HG03460 (cell line): ENCODE measurements at regions not wholly inside any gene's neighbourhood (a gene's known extent, or its start where the extent isn't known, plus 50 kb on each side); places are given as distances from the start of the nearest gene placed in this dataset.

Experiments
- ATAC-seq: cut with Tn5 transposase; IDR thresholded peaks from one replicate; pipeline ENCODE4 v1.9.1; 2021; ENCODE audit not compliant: unreplicated experiment

DNA sequence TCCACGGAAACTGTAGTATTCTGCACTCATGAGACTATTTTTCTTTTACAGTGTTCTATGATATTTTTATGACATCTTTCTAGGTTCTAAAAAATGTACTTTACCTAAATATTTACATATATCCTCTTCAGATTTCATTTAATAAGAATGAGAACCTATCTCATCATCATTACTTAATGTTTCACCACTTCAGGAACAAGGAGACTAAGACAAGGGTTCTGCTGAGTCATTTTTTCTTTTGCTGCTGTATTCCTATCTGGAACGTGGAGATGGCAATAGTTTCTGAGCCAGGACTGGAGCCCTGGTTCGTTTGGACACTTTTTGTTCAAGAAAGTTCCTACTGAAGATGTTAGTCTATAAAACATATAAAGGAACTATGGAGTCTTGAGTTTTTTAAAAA, 258.2 kb upstream of the MAP3K1 start:
- ATAC-seq: no peak

DNA sequence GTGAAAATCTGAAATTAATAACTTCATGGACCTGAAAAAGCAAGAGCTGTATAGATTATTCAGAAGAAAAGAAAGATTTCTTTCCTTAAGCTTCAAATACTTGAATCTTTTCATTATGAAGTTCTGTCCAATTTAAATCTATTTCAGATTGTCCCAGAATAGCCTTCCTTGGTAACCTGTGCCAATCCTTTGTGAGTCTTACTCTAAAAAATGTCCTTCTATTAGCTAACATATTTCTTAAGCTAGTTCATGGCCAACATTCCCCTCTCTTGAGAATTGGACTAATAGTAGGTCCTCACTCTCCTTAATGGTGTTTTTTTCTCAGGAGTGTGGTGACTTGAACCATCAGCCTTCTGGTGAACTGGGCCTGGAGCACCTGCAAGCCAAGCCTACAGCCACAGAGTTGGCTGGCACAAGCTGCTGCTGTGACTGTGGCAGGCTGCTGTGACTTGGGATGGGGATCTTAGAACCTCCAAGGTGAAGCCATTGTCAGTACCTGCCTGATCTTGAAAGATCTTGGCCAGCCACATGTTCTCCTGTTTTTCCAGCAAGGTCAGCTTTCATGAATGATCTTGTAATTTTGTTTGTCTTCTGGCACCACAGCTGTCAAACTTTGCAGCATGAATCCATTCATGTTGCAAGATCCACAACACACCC, 262.6 kb upstream of the MAP3K1 start:
- no peak for ATAC-seq

DNA sequence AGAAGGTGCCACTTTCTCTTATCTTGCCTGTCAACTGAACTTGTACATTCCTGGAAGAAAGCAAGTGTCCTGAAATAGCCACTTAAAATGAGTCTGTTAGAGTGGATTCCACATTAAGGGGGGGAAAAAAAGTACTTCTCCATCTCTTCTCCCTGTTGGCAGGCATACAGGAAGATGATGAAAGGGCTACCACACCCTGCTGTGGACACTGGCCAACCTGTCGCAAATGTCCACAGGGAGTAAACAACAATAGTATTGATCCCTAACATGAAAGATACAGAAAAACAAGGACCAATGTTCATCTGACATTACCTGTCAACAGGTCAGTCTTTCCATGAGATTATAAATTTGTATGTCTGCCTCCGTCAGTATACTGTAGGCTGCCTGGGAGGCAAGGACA, 265.1 kb upstream of the MAP3K1 start:
- ATAC-seq: no peak

DNA sequence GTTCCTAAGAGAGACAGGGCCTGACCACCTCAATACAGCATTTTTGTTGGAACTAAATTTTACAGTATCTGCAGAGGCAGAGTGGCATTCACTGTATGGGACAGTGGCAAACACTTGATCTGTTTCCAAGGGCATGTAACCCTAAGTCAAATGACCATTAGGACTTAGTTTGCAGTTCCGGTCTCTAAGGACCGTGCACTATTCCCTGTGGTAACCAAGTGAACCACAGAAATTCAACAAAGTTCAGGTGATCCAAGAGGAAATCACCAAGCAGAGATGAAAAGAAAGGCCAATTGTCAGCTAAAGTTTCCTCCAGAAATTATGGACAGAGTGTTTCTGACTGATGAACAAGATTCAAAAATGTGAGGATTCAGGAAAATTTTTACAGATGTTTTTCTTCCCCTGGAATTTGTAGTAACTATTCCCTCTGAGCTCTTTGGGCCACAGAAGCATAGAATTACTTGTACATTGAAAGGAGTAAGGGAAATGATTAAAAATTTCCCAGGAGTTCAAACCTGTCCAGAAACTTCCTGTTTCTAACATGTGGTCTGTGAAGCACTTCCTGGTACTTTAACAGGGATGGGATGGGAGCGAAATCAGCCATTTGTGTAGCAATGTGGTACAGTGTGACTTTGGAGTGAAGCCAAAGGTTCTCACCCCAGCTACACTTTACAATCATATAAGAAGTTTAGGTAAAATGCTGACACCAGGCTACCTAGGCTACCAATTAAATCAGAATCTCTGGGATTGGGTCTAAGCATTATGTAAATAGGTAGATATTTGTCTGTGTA, 266.1 kb upstream of the MAP3K1 start:
- ATAC-seq: no peak

DNA sequence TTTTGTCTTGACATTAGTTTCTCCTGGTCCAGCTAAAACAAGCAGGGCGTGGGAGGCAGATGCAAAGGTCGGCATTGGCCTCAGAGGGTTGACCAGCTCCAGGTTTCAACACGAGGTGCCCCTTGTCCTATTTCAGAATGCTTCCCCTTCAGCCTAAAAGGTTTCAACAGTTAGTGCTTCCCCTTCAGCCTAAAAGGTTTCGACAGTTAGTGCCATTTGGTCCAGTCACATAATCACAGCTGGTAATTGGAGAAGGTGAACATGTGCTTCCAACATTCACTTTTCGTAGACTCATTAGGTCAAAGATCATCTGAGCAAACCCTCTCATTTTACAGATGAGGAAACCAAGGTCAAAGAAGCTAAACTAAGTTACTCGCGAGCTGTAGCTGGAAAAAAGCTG, 270.3 kb upstream of the MAP3K1 start:
- ATAC-seq: no peak

DNA sequence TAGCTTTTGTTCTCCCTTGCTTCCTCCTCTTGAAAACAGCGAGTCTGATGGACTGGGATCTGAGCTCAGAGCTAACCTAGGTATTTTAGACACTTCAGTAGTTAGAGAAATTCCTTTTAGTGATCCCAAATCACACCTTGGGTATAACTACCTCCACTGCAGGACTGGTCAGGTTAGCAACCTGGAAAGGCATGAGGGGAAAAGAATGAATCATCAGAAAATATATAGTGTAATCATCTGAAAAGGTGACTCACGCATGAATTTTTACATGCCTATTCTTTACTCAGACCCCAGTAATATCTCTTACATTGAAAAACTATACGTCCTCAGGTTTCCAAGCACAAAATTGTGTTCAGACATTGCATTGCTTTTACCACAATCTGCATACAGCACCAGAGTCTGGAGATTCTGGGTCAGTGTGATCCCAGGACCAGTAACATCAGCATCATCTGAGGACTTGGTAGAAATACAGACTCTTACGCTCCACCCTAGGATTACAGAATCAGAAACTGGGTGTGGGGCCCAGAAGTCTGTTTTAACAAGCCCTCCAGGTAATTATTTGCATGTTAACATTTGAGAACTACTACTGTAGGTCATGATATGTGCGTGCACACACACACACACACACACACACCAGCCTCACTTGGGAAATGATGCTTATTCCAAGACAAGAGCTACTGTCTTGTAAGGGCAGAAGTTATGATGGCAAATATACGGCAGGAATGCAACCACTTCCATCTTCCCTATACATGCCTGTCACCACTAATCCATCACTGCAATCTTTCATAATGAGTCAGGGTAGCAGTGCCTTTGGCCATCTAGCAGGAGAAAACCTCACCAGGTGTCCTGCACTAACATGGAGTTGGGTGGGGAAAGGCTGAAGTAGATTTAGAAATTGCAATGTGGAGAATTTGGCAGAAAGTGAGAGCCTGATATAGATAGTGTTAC, 271.6 kb upstream of the MAP3K1 start:
- ATAC-seq: no peak

DNA sequence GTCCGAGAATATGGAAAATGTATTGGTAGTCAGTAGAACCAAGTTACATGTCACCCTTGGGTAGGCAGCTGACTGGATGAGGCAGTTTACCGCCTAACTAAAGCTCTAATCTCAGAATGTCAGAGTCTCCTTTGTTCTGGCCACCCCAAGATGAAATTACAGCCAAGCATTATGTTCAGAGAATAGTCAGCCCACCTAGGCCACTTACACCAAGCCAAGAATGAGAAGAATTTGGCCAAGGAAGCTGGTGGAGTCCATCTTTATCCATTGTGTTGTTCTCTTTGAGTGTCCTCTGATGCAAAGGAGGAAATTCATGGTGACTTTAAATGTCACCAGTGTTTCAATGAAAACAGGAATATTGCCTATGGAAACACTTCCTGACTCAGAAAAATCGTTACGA, 275.1 kb upstream of the MAP3K1 start:
- no peak for ATAC-seq

DNA sequence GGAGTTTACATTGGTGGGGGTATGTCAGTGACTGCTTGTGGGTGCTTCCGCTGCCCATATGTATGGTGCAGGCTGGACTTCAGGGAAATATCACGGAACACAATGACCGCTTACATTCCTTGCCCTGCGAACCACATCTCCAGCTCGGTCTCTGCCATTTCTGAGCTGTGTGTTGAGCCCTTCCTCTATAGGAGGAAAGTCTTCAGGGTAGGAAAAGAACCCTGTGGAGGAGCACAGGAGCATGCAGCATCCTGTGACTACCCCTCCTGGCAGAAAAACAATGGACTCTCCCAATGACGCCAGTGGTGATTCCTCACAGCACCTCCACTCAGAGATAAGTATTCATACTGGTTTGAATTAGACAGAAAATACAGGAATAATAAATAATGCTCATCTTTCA, 276.8 kb upstream of the MAP3K1 start:
- ATAC-seq: no peak

DNA sequence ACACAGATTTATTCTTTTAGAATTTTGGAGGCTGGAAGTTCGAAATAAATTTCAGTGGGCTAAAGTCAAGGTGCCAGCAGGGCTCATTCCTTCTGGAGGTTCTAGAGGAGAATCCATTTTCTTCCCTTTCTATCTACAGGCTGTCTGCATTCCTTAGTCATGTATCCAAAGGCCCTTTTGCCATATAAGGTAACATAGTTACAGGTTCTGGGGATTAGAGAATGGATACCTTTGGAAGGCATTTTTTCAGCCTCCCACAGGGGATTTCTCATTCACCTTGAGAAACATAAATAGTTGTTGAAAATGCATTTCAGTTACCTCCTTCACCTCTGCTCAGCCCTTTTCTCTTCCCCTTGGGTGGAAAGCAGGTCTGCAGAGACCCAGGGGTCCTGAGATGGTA, 280.0 kb upstream of the MAP3K1 start:
- no peak for ATAC-seq

DNA sequence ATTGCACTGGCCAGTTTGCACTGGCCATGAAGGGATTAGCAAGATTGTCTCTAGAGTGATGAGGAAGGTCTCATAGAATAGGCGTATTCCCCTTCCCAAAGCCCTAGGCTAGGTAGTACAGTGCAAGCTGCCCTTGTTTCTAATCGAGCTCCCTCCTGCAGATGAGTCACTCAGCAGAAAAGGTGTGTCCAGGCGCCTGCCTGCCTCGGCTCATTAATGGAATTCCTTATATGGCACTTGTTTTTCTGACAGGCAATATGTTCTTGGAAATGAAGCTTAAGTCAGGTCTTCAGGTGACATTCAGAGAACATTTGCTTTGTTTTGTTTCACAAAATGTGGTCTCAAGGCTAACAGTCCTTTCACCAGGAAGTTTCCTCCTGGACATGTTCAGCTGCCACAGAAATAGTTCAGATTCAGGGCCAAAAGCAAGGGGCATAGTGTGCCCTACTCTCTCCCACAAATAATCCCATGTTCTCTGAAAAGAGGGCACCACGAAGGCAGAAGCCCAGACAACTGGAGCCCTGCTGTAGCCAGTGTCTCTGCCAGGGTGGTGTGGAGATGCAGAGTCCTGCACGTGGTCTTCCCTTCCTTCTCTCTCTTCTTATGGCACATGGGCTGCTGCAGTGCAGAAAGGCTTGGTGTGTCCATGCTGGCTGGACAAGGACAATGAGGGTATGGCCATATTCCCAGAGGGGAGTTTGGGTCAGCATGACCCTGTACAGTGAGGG, 281.1 kb upstream of the MAP3K1 start:
- no peak for ATAC-seq

DNA sequence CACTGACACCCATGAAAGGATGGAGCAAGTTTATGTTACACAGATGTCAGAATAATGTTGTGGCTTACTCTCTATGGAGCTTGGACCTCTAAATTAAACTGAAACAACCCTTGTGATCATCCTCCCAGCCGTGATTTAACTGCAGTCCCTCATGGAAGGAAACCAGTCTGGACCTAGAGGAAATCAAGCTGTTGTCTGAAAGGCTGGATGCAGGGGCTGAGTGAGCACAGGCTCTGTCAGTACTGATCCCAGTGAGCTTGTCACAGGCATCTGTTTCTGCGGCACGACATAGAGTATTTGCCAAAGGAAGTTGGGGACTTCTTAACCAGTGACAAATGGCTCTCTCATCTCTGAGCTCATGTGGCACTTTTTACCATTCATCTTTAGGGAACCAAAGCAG, 282.9 kb upstream of the MAP3K1 start:
- ATAC-seq: no peak

DNA sequence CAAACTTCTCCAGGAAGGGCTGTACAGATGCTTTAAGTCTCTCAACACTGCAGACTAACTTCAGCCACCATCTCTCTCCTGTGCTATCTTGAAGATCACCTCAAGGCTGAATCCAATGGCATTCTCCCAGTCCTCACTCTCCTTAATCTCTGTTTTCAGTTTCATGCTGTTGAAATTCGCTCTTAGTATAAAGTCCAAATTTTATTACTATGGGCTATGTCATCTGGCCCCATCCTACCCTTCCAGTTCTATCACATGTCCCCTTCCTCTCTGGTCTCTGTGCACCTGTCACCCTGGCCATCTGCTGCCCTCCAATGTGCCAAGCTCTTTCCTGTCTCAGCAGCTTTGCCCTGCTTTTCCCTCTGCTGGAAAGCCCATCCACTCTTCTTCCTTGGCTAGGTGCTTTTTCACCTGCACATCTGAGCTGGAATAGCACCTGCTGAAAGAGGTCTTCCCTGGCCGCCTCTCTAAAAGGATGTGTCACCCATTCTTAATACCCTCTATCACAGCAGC, 284.7 kb upstream of the MAP3K1 start:
- ATAC-seq: no peak

DNA sequence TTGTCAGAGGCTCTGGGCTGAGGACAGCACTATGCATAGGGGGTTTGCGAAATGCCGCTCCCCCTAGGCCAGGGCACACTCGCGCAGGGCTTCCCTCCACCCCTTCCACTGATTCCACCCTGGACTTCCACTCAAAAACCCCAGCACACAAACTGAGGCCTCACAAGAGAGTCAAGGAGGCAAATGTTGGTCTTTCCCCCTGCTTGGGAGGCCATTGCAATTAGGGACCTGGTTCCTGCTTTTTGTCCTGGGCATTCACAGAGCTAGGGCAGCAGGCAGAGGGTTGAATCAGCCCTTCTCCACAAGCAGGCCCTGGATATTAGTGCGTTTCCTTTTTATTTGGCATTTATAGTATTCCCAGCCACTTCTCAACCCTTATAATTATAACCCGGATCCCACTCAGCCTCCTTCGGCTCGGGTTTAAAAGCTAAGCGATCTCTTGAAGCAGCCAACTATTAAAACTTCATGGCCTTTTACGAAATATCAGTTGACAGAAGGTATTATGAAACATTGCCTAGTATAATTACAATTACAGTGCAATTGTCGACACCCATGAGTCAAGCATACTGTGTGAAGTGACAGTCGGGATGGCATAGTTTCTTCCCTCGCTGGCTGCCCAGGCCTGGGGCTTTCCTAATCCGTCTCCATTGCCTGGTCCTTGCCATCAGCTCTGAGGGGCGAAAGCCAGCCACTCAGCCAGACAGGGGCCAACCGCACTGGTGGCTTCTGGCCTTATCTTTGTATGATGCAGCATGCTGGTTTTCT, 285.5 kb upstream of the MAP3K1 start:
- no peak for ATAC-seq

DNA sequence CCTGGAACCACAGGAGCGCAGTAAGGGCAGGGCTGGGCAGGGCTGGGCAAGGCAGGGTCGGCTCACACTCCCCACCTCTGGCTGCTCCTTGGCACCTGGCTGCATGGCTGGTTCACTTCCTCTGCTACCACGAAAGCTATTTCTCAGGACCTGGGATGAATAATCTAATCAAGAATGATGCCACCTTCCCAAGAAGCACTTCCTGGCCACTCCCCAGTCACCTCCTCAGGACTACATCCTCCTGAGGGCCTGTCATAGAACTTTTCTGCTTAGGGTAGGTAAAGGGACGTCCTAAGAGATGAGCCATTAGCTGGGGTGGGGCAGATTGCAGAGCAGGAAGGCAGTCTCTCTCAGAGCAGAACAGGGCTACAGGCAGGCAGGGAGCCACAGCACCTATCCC, 288.2 kb upstream of the MAP3K1 start:
- no peak for ATAC-seq

DNA sequence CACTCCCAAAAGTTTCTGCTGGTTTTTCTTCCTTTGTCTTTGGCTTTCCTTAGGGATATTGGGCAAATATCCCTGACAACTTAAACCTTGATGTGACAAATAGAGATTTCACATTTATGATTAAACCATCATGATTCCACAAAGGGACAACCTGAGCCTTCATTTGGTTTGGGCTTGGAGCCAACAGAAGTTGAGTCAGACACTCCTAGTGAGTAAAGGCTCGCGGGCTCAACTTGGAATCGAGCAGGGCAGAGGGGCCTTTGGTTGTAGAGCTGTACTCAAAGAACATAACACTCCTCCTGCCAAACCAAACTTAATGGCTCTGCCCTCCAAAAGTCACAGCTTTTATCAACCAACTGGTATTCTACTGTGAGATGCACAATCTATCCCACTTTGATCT, 290.2 kb upstream of the MAP3K1 start:
- no peak for ATAC-seq

DNA sequence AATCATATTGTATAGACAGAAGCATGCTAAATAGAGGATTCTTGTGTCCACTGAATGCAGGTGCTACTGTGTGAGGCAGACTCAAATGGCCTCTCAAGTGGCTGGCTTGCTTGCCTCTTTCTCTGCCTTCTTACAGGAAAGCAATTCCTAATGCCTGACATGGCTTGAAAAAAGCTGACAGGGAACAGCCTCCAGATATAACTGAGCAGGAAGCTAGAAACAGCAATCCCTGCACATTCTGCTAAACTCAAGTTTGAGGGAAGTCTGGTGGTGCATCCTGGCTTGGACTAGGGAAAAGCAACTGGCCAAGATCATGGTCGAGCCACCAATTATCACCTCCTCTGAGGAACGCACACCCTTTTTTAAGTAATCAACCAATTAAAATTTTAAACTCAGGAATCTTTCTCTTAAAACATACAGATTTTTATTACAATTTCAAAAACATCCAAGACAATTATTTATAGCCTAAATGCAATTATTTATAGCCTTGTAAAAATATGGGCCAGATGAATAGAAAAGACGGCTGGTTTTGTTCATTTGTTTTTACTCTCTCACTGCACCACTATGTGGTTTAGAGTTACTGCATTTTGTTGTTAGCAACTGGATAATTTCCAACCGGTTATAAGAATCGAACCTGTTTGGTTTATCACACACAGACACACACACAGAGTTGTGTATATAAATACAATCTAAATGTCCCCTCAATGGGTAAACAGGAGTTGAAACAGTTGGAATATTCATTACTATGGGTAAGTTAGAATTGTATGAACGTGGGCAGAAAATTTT, 290.9 kb upstream of the ANKRD55 start:
- ATAC-seq: no peak

DNA sequence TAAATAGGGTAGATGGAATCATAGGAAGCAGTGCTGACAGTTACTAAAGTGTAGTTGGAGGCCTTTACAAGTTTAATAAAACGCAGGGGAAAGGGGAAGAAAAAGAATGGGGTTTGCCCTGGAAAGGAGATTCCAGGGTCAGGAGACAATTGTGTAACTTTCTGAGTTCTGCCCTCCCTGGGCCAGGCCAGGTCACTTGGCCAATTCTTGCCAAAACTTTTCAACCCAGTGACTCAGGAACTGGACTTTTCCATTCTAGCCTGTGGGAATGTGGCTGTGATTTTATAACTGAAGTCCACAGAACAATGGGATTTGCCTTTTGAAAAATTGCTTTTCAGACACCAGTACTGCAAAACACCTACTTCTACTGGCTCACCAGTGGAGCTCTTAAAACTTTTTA, 289.8 kb upstream of the ANKRD55 start:
- ATAC-seq: no peak

DNA sequence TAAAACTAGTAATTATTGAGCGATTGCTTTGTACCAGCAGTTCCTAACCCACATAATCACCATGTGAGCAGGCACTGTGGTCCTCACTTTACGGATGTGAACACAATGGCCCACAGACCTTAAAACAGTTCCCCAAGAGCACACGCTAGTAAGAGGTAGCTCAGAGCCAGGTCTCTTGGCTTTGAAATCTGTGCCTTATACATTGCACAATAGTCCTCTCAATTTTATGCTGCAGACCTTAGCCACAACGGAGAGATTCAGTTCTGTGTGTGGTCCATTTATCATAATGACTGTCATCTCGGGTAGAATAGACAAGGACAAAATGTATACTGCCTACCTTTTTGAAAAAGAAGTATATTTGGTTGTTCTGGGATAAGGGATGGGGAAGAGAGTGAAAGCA, 289.0 kb upstream of the ANKRD55 start:
- no peak for ATAC-seq

DNA sequence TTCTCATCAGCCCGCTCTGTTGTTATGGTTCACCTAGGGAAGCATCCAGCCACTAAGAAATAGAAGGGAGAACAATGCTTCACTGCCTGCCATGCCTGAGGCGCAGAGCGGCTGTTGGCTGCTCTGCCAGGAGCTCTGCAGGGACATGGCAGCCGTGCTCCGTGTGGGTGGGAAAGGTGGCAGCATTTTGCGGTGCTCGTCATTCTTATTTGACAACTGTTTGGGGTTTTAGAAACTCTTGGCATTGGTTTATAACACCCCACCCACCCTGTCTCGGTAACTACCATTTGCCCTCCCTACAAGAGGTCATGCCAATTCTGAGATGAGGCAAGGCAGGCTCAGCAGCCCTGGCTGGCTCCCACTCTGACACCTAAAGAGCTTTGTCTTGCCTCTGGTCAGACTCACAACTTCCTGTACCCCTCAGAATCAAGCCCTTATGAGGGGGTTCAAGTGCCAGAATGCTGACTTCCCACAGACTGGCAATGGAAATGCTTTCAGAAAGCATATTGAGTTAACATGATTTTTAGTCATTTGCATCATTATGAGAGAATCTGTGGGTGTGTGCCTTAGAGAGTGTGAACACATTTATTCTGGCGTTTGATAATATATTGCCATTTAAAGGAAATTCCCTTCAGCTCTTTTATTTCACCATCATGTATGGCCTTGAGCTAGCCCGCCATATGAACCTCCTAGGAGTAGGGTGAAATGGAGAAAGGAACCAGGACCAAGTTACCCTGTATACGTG, 288.0 kb upstream of the ANKRD55 start:
- ATAC-seq: no peak
